Mucosa of rectum (tissue), 2 donors: ENCODE measurements at regions not wholly inside any gene's neighbourhood (a gene's known extent, or its start where the extent isn't known, plus 50 kb on each side); places are given as distances from the start of the nearest gene placed in this dataset.

Source experiments
- H3K27ac ChIP-seq, 2 donors: one replicate each; pipeline ENCODE4 v1.7.0; 2013; ENCODE audit warnings: inconsistent platforms in 2 of 2, low read depth in 2 of 2, low read length in 2 of 2
- H3K27me3 ChIP-seq, 2 donors: one replicate each; pipeline ENCODE4 v1.7.0; 2013; ENCODE audit warnings: low read length in 2 of 2; ENCODE audit not compliant: control insufficient read depth in 2 of 2, insufficient read depth in 2 of 2
- H3K36me3 ChIP-seq, 2 donors: one replicate each; pipeline ENCODE4 v1.7.0; 2013; ENCODE audit warnings: low read length in 2 of 2; ENCODE audit not compliant: control insufficient read depth in 2 of 2, insufficient read depth in 2 of 2
- H3K4me1 ChIP-seq, 2 donors: one replicate each; pipeline ENCODE4 v1.7.0; 2013; ENCODE audit warnings: low read length in 2 of 2, mild to moderate bottlenecking in 1 of 2; ENCODE audit not compliant: control insufficient read depth in 2 of 2, insufficient read depth in 2 of 2
- H3K4me3 ChIP-seq, 2 donors: one replicate each; pipeline ENCODE4 v1.7.0; 2013; ENCODE audit warnings: low read length in 2 of 2
- H3K9ac ChIP-seq, 2 donors: one replicate each; pipeline ENCODE4 v1.7.0; 2013; ENCODE audit warnings: low read length in 2 of 2, low read depth in 1 of 2, mild to moderate bottlenecking in 1 of 2
- H3K9me3 ChIP-seq, 2 donors: one replicate each; pipeline ENCODE4 v1.7.0; 2013; ENCODE audit warnings: low read length in 2 of 2; ENCODE audit not compliant: control insufficient read depth in 2 of 2
- donor health status: healthy.
- donor health status: Normal muscosa, but diverticular disease.

DNA sequence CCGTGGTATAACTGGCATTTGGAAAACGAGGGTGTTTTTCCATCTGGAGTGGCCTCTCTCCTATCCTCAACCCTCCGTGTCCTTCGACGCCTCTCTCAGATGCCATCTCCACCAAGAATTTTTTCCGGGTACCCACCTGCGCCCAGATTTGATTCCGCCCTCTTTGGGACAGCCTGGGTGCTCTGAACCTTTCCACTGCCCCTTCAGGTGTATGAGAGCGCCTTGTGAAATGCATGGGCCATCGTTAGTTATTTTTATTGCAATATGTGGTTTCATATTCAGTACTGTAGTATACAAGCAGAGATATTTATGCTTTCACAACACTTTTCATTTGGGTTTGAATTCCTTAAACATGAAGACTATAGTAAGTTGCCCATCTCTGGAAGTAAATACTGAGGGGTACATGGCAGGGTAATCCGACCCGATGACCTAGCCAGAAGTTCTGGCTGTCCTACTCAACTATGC, 78.2 kb upstream of the IFNE start:
- Histone ChIP-seq H3K27ac (no peak overlapping the region), H3K9ac (no peak overlapping the region), H3K27me3 (peaks cover 38 to 54% of the 10 kb centered on the region in 2 donors), H3K4me1 (peaks cover 6 to 8% of the 10 kb centered on the region in 2 donors), H3K4me3 (peak overlapping the region in 1 of 2 donors; percentile 59), H3K36me3 (no peaks in the 10 kb centered on the region), H3K9me3 (no peaks in the 10 kb centered on the region)

DNA sequence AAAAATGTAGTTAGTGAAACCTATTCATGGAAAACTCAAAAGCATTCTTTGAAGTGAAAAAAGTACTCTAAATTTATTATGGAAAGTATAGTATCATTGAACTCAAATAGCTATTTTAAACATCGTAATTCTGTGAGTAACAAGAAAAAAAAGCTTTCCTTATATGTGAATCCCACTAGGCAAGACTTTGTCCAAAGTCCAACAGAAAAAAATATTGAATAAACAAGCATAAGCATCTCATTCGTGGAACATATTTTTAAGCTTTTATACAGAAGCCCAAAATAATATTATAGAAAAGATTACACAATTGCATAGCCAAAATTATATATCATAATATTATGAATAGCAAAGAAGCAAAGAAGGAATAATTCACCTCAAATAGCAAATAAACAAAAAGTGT, 79.4 kb upstream of the IFNE start:
- H3K27me3 ChIP-seq = peaks cover 34 to 47% of the 10 kb centered on the region in 2 donors

DNA sequence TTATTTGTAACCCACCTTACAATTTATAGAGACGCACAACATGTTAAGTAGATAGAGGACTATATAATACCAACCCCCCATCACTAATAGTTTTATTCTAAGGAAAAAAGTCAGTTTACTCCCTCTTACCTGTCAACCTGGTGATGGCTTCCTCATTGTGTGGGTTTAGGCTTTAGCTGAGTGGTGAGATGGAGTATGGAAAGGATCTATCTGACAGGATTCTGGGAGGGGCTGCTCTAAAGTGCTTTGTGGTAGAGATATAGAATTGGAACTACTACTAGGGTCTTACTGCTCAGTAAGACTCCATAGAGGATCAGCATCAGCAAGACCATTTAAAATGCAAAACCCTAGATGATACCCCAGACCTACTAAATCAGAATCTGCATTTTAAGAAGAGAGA, 82.1 kb upstream of the IFNE start:
- peaks cover 21 to 42% of the 10 kb centered on the region in 2 donors for H3K27me3 ChIP-seq
- no peak overlapping the region for H3K9ac ChIP-seq
- H3K4me3 ChIP-seq = no peak overlapping the region
- H3K27ac ChIP-seq = no peak overlapping the region
- no peaks in the 10 kb centered on the region for H3K36me3 ChIP-seq
- no peaks in the 10 kb centered on the region for H3K9me3 ChIP-seq
- H3K4me1 ChIP-seq = peaks cover 4 to 5% of the 10 kb centered on the region in 2 donors

More for the DNA sequence above, 79.4 kb upstream of the IFNE start:
- no peaks in the 10 kb centered on the region for H3K9me3 ChIP-seq
- no peak overlapping the region for H3K9ac ChIP-seq
- H3K27ac ChIP-seq = no peak overlapping the region
- no peaks in the 10 kb centered on the region for H3K36me3 ChIP-seq
- H3K4me1 ChIP-seq = peaks cover 6 to 8% of the 10 kb centered on the region in 2 donors
- H3K4me3 ChIP-seq = no peak overlapping the region

- Histone ChIP-seq H3K9me3 (no peaks in the 10 kb centered on the region), H3K9ac (no peak overlapping the region), H3K27me3 (peaks cover 17 to 34% of the 10 kb centered on the region in 2 donors), H3K4me3 (no peak overlapping the region), H3K27ac (no peak overlapping the region), H3K36me3 (no peaks in the 10 kb centered on the region), H3K4me1 (peaks cover under 1 to 2% of the 10 kb centered on the region in 2 donors)
These were observed 83.0 kb upstream of the IFNE start for GRCh38 chr9:21565155-21565554.

GRCh38 chr9:21567926-21568325, 85.8 kb upstream of the IFNE start:
- H3K27me3 ChIP-seq = peaks cover 8 to 28% of the 10 kb centered on the region in 2 donors
- H3K27ac ChIP-seq = no peak overlapping the region
- H3K36me3 ChIP-seq = no peaks in the 10 kb centered on the region
- no peak overlapping the region for H3K9ac ChIP-seq
- no peak overlapping the region for H3K4me3 ChIP-seq
- no peaks in the 10 kb centered on the region for H3K9me3 ChIP-seq
- peaks cover 0 to 2% of the 10 kb centered on the region in 2 donors for H3K4me1 ChIP-seq

DNA sequence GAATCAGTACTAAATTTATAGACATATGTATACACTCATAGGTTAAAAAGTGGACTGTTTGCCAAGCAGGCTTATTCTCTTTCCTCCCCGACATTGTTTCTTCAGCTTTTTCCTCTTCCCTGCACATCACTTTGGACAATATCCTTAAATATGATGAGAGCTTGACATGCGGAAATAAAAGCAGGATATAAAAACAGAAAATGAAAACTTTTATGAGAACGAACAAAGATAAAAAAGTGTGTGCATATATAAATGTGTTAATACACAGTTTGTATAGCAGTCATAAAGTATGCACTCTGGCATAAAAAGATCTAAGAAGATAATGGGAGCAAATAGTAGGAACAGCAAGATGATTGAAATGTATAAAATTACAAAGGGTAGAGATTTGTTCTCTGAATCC, 86.4 kb upstream of the IFNE start:
- H3K4me3 ChIP-seq = no peak overlapping the region
- no peak overlapping the region for H3K27ac ChIP-seq
- no peaks in the 10 kb centered on the region for H3K36me3 ChIP-seq
- no peaks in the 10 kb centered on the region for H3K9me3 ChIP-seq
- peaks cover 0 to 2% of the 10 kb centered on the region in 2 donors for H3K4me1 ChIP-seq
- no peak overlapping the region for H3K9ac ChIP-seq
- peaks cover 8 to 33% of the 10 kb centered on the region in 2 donors for H3K27me3 ChIP-seq

- H3K4me1 ChIP-seq = peaks cover 0 to 2% of the 10 kb centered on the region in 2 donors
- peaks cover 4 to 30% of the 10 kb centered on the region in 2 donors for H3K27me3 ChIP-seq
- no peak overlapping the region for H3K4me3 ChIP-seq
- H3K9me3 ChIP-seq = no peaks in the 10 kb centered on the region
- H3K36me3 ChIP-seq = no peaks in the 10 kb centered on the region
- no peak overlapping the region for H3K9ac ChIP-seq
- no peak overlapping the region for H3K27ac ChIP-seq
These were observed 87.6 kb upstream of the IFNE start for GRCh38 chr9:21569721-21570120.

GRCh38 chr9:21570643-21571275, 88.6 kb upstream of the IFNE start:
- Histone ChIP-seq H3K36me3 (no peaks in the 10 kb centered on the region), H3K4me1 (peaks cover 0 to 2% of the 10 kb centered on the region in 2 donors), H3K9me3 (no peaks in the 10 kb centered on the region), H3K9ac (no peak overlapping the region), H3K4me3 (no peak overlapping the region), H3K27ac (no peak overlapping the region), H3K27me3 (peaks cover 4 to 24% of the 10 kb centered on the region in 2 donors)

DNA sequence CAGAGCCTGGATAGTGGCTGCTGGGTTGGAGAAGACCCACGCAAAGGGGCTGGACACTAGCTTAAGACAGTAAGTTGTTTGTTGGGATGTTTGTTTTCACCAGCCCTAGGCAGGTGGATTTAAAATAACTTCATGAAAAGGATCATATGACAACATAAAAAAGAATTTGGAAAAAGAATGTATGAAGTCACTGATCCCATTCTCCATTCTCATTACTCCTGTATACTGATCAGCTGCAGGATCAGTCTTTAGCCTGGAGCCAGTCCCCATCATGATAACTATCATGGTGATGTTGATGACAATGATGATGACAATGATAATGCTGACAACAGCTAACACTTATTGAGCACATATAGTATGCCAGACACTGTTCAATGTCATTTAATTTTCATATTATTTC, 92.1 kb upstream of the IFNE start:
- H3K9me3 ChIP-seq = no peaks in the 10 kb centered on the region
- no peaks in the 10 kb centered on the region for H3K4me1 ChIP-seq
- no peak overlapping the region for H3K4me3 ChIP-seq
- H3K9ac ChIP-seq = no peak overlapping the region
- H3K27ac ChIP-seq = no peak overlapping the region
- peaks cover 2 to 6% of the 10 kb centered on the region in 2 donors for H3K27me3 ChIP-seq
- no peaks in the 10 kb centered on the region for H3K36me3 ChIP-seq

- Histone ChIP-seq H3K36me3 (no peaks in the 10 kb centered on the region), H3K9ac (no peak overlapping the region), H3K4me3 (no peak overlapping the region), H3K9me3 (no peaks in the 10 kb centered on the region), H3K4me1 (no peaks in the 10 kb centered on the region), H3K27me3 (peaks cover 2 to 9% of the 10 kb centered on the region in 2 donors), H3K27ac (no peak overlapping the region)
These were observed 94.4 kb upstream of the IFNE start for GRCh38 chr9:21576331-21577189.
